SK-N-SH treated with all-trans-retinoic acid at 6 μM for 48 hours (cell line): ENCODE measurements at regions not wholly inside any gene's neighbourhood (a gene's known extent, or its start where the extent isn't known, plus 50 kb on each side); places are given as distances from the start of the nearest gene placed in this dataset.

Source experiments
- ATAC-seq: fragments of 200-7000 bp; cut with Tn5 transposase; 3 replicates; pipeline ENCODE4 v1.9.1; 2020; ENCODE audit warnings: mild to moderate bottlenecking, moderate library complexity
- ARNTL ChIP-seq: fragments of 450-650 bp; formaldehyde crosslinking; IDR thresholded peaks from 2 replicates; pipeline ENCODE4 v1.5.0; 2020; ENCODE audit warnings: low read depth, mild to moderate bottlenecking, moderate library complexity, borderline replicate concordance
- BACH2 ChIP-seq: fragments of 250-450 bp; sonication (Bioruptor Pico); IDR thresholded peaks from 2 replicates; pipeline ENCODE4 v1.9.0; 2021; ENCODE audit warnings: mild to moderate bottlenecking, borderline replicate concordance
- CSDC2 ChIP-seq: fragments of 250-450 bp; sonication (Bioruptor Pico); IDR thresholded peaks from 2 replicates; pipeline ENCODE4 v1.5.0; 2020; ENCODE audit warnings: mild to moderate bottlenecking, moderate library complexity
- ESRRG ChIP-seq: fragments of 250-450 bp; sonication (Bioruptor Pico); IDR thresholded peaks from 2 replicates; pipeline ENCODE4 v1.6.1; 2021; ENCODE audit warnings: mild to moderate bottlenecking
- GLIS3 ChIP-seq: fragments of 250-450 bp; sonication (Bioruptor Pico); IDR thresholded peaks from 2 replicates; pipeline ENCODE4 v1.5.0; 2020; ENCODE audit warnings: mild to moderate bottlenecking, moderate library complexity
- ISL1 ChIP-seq: fragments of 250-450 bp; sonication (Bioruptor Pico); IDR thresholded peaks from 2 replicates; pipeline ENCODE4 v2.1.2; 2022; ENCODE audit warnings: mild to moderate bottlenecking, moderate library complexity
- OSR1 ChIP-seq: fragments of 250-450 bp; sonication (Bioruptor Pico); IDR thresholded peaks from 2 replicates; pipeline ENCODE4 v1.8.0; 2022; ENCODE audit warnings: moderate library complexity, mild to moderate bottlenecking, inconsistent platforms
- PPARA ChIP-seq: fragments of 250-450 bp; sonication (Bioruptor Pico); IDR thresholded peaks from 2 replicates; pipeline ENCODE4 v1.5.0; 2020; ENCODE audit warnings: mild to moderate bottlenecking, borderline replicate concordance
- RARB ChIP-seq: fragments of 250-450 bp; sonication (Bioruptor Pico); IDR thresholded peaks from 2 replicates; pipeline ENCODE4 v1.8.0; 2021; ENCODE audit warnings: mild to moderate bottlenecking, moderate library complexity
- SNAI2 ChIP-seq: fragments of 250-450 bp; sonication (Bioruptor Pico); IDR thresholded peaks from 2 replicates; pipeline ENCODE4 v1.5.0; 2020; ENCODE audit warnings: mild to moderate bottlenecking, moderate library complexity
- TCF4 ChIP-seq: fragments of 250-450 bp; sonication (Bioruptor Pico); IDR thresholded peaks from 2 replicates; pipeline ENCODE4 v1.8.0; 2021; ENCODE audit warnings: mild to moderate bottlenecking, moderate library complexity, borderline replicate concordance
- TOX ChIP-seq: fragments of 250-450 bp; sonication (Bioruptor Pico); IDR thresholded peaks from 2 replicates; pipeline ENCODE4 v1.8.0; 2021; ENCODE audit warnings: mild to moderate bottlenecking, moderate library complexity, borderline replicate concordance
- ZC3H10 ChIP-seq: fragments of 250-450 bp; sonication (Bioruptor Pico); IDR thresholded peaks from 2 replicates; pipeline ENCODE4 v1.5.1; 2021; ENCODE audit warnings: mild to moderate bottlenecking, moderate library complexity
- ZFP3 ChIP-seq: fragments of 250-450 bp; sonication (Bioruptor Pico); IDR thresholded peaks from 2 replicates; pipeline ENCODE4 v1.5.0; 2020; ENCODE audit warnings: mild to moderate bottlenecking, moderate library complexity
- ZFP30 ChIP-seq: fragments of 450-650 bp; formaldehyde crosslinking; IDR thresholded peaks from 2 replicates; pipeline ENCODE4 v1.5.0; 2022; ENCODE audit warnings: mild to moderate bottlenecking, moderate library complexity
- ZNF565 ChIP-seq: fragments of 450-650 bp; formaldehyde crosslinking; conservative IDR thresholded peaks from 2 replicates; pipeline ENCODE4 v1.5.0; 2020; ENCODE audit warnings: low read depth, mild to moderate bottlenecking, moderate library complexity
- ZNF70 ChIP-seq: fragments of 450-650 bp; formaldehyde crosslinking; IDR thresholded peaks from 2 replicates; pipeline ENCODE4 v1.5.0; 2020; ENCODE audit warnings: mild to moderate bottlenecking, moderate library complexity
- ZNF8 ChIP-seq: fragments of 450-650 bp; formaldehyde crosslinking; IDR thresholded peaks from 2 replicates; pipeline ENCODE4 v1.5.0; 2020; ENCODE audit warnings: mild to moderate bottlenecking, moderate library complexity
- TF ChIP-seq, protein P1 (sequence below): fragments of 250-450 bp; sonication (Bioruptor Pico); IDR thresholded peaks from 2 replicates; pipeline ENCODE4 v1.8.0; 2020; ENCODE audit warnings: mild to moderate bottlenecking, moderate library complexity, borderline replicate concordance
- TF ChIP-seq, protein P2 (sequence below): fragments of 250-450 bp; sonication (Bioruptor Pico); IDR thresholded peaks from 2 replicates; pipeline ENCODE4 v1.8.0; 2021; ENCODE audit warnings: low read depth, mild to moderate bottlenecking, moderate library complexity, borderline replicate concordance
- TF ChIP-seq, protein P3 (sequence below): fragments of 250-450 bp; sonication (Bioruptor Pico); IDR thresholded peaks from 2 replicates; pipeline ENCODE4 v1.5.1; 2020; ENCODE audit warnings: low read depth, mild to moderate bottlenecking, moderate library complexity
- TF ChIP-seq, protein P4 (sequence below): fragments of 250-450 bp; sonication (Bioruptor Pico); IDR thresholded peaks from 2 replicates; pipeline ENCODE4 v1.5.0; 2020; ENCODE audit warnings: mild to moderate bottlenecking, moderate library complexity
- TF ChIP-seq, protein P5 (sequence below): fragments of 250-450 bp; sonication (Bioruptor Pico); IDR thresholded peaks from 2 replicates; pipeline ENCODE4 v1.5.1; 2021; ENCODE audit warnings: mild to moderate bottlenecking, moderate library complexity

DNA sequence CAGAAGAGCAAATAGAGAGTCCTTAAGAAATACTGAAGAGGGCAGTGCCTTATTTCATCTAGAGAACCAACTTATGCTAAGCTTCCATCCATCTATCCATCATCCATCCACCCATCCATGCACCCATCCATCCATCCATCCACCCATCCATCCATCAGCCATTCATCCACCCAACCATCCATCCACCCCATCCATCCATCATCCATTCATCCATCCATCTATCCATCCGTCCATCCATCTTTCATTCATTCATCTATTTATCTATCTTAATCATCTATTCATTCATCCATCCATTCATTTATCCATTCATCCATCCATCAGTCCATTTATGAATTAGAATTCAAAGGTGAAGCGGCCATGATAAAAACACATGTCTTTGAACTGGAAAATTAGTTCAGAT, 171.5 kb upstream of the FMN2 start:
- no peak for ATAC-seq
- TF ChIP-seq TOX (no peak), ZC3H10 (no peak), ZFP30 (no peak), RARB (CRISPR knock-in tag) (no peak), ARNTL (CRISPR knock-in tag) (no peak), ZNF565 (CRISPR knock-in tag) (no peak), BACH2 (no peak), TCF4 (no peak), ISL1 (no peak), ZNF8 (CRISPR knock-in tag) (no peak), ESRRG (CRISPR knock-in tag) (no peak), ZFP3 (no peak), PPARA (no peak), ZNF70 (no peak), CSDC2 (CRISPR knock-in tag) (no peak)
- TF ChIP-seq, protein P1, sequence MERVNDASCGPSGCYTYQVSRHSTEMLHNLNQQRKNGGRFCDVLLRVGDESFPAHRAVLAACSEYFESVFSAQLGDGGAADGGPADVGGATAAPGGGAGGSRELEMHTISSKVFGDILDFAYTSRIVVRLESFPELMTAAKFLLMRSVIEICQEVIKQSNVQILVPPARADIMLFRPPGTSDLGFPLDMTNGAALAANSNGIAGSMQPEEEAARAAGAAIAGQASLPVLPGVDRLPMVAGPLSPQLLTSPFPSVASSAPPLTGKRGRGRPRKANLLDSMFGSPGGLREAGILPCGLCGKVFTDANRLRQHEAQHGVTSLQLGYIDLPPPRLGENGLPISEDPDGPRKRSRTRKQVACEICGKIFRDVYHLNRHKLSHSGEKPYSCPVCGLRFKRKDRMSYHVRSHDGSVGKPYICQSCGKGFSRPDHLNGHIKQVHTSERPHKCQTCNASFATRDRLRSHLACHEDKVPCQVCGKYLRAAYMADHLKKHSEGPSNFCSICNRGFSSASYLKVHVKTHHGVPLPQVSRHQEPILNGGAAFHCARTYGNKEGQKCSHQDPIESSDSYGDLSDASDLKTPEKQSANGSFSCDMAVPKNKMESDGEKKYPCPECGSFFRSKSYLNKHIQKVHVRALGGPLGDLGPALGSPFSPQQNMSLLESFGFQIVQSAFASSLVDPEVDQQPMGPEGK (CRISPR knock-in tag): no peak
- TF ChIP-seq, protein P2, sequence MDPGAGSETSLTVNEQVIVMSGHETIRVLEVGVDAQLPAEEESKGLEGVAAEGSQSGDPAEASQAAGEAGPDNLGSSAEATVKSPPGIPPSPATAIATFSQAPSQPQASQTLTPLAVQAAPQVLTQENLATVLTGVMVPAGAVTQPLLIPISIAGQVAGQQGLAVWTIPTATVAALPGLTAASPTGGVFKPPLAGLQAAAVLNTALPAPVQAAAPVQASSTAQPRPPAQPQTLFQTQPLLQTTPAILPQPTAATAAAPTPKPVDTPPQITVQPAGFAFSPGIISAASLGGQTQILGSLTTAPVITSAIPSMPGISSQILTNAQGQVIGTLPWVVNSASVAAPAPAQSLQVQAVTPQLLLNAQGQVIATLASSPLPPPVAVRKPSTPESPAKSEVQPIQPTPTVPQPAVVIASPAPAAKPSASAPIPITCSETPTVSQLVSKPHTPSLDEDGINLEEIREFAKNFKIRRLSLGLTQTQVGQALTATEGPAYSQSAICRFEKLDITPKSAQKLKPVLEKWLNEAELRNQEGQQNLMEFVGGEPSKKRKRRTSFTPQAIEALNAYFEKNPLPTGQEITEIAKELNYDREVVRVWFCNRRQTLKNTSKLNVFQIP (CRISPR knock-in tag): no peak
- TF ChIP-seq, protein P3, sequence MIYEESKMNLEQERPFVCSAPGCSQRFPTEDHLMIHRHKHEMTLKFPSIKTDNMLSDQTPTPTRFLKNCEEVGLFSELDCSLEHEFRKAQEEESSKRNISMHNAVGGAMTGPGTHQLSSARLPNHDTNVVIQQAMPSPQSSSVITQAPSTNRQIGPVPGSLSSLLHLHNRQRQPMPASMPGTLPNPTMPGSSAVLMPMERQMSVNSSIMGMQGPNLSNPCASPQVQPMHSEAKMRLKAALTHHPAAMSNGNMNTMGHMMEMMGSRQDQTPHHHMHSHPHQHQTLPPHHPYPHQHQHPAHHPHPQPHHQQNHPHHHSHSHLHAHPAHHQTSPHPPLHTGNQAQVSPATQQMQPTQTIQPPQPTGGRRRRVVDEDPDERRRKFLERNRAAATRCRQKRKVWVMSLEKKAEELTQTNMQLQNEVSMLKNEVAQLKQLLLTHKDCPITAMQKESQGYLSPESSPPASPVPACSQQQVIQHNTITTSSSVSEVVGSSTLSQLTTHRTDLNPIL: no peak

DNA sequence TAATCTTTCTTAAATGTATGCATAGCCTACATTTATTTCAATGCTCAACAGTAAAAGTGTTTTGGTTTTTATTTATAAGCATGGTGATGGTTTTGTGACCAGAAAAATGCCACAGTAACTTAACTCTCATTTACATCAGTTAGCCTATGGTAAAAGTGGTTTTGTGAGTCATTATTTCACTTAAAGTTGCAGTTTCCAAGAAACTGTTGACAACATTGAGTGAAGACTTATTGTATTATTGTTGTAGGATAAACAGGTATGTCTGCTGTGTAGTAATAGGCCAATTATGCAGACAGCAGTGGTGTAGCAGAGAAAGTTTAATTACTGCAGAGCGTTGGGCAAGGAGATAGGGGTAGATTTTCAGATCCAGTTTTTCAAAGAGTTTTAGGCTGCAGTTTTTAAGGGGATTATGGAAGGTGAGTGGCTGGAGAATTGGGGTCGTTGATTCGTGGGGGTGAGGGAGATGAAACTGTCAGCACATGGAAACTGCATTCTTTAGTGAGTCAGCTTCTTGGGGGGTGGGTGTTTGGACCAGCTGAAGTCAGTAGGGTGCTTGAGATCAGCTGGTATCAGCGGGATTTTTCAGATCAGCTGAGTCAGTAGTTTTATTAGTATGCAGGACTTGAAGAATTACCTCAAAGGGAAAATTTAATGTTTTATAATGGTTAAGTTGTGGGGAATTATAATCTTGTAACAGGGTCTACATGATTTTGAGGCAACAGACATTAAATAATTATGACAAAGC, 168.7 kb upstream of the FMN2 start:
- peak; percentile 50; the same call in 2 of the 3 replicates for ATAC-seq
- TF ChIP-seq TOX (peak; percentile 44; the same call in 1 of the 2 replicates), CSDC2 (CRISPR knock-in tag) (no peak), ZFP30 (no peak)
- TF ChIP-seq, protein P1 (CRISPR knock-in tag): no peak

DNA sequence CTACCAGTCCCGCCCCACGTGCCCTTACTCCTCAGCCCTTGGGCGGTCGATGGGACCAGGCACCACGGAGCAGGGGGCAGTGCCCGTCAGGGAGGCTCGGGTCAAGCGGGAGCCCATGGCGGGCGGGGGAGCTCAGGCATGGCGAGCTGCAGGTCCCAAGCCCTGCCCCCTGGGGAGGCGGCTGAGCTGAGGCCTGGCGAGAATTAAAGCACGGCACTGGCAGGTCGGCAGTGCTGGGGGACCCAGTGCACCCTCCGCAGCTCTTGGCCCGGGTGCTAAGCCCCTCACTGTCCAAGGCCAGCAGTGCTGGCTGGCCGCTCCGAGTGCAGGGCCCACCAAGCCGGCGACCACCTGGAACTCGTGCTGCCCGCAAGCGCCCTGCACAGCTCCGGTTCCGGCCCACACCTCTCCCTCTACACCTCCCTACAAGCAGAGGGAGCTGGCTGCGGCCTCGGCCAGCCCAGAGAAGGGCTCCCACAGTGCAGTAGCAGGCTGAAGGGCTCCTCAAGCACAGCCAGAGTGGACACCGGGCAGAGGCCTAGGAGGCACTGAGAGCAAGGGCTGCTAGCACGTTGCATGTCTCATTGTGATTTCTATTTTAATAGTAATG, 166.8 kb upstream of the FMN2 start:
- ATAC-seq: no peak
- no peak for TF ChIP-seq PPARA
- TF ChIP-seq ARNTL (CRISPR knock-in tag): no peak
- no peak for TF ChIP-seq ZNF70
- no peak for TF ChIP-seq BACH2
- TF ChIP-seq SNAI2 (CRISPR knock-in tag): no peak
- TF ChIP-seq ZNF565 (CRISPR knock-in tag): no peak
- TF ChIP-seq CSDC2 (CRISPR knock-in tag): no peak
- TF ChIP-seq, protein P4, sequence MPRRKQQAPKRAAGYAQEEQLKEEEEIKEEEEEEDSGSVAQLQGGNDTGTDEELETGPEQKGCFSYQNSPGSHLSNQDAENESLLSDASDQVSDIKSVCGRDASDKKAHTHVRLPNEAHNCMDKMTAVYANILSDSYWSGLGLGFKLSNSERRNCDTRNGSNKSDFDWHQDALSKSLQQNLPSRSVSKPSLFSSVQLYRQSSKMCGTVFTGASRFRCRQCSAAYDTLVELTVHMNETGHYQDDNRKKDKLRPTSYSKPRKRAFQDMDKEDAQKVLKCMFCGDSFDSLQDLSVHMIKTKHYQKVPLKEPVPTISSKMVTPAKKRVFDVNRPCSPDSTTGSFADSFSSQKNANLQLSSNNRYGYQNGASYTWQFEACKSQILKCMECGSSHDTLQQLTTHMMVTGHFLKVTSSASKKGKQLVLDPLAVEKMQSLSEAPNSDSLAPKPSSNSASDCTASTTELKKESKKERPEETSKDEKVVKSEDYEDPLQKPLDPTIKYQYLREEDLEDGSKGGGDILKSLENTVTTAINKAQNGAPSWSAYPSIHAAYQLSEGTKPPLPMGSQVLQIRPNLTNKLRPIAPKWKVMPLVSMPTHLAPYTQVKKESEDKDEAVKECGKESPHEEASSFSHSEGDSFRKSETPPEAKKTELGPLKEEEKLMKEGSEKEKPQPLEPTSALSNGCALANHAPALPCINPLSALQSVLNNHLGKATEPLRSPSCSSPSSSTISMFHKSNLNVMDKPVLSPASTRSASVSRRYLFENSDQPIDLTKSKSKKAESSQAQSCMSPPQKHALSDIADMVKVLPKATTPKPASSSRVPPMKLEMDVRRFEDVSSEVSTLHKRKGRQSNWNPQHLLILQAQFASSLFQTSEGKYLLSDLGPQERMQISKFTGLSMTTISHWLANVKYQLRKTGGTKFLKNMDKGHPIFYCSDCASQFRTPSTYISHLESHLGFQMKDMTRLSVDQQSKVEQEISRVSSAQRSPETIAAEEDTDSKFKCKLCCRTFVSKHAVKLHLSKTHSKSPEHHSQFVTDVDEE (CRISPR knock-in tag): no peak
- no peak for TF ChIP-seq ZFP3
- no peak for TF ChIP-seq ZFP30
- no peak for TF ChIP-seq ZNF8 (CRISPR knock-in tag)
- TF ChIP-seq ESRRG (CRISPR knock-in tag): no peak
- TF ChIP-seq, protein P5, sequence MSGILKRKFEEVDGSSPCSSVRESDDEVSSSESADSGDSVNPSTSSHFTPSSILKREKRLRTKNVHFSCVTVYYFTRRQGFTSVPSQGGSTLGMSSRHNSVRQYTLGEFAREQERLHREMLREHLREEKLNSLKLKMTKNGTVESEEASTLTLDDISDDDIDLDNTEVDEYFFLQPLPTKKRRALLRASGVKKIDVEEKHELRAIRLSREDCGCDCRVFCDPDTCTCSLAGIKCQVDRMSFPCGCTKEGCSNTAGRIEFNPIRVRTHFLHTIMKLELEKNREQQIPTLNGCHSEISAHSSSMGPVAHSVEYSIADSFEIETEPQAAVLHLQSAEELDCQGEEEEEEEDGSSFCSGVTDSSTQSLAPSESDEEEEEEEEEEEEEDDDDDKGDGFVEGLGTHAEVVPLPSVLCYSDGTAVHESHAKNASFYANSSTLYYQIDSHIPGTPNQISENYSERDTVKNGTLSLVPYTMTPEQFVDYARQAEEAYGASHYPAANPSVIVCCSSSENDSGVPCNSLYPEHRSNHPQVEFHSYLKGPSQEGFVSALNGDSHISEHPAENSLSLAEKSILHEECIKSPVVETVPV (CRISPR knock-in tag): no peak
- TF ChIP-seq ISL1: no peak
- no peak for TF ChIP-seq RARB (CRISPR knock-in tag)
- TF ChIP-seq TCF4: no peak
- TF ChIP-seq, protein P3: no peak
- no peak for TF ChIP-seq GLIS3 (CRISPR knock-in tag)
- no peak for TF ChIP-seq OSR1 (CRISPR knock-in tag)
